IMR-90 (cell line): ENCODE measurements at regions not wholly inside any gene's neighbourhood (a gene's known extent, or its start where the extent isn't known, plus 50 kb on each side); places are given as distances from the start of the nearest gene placed in this dataset.

Source experiments
- BHLHE40 ChIP-seq: fragments of 150-350 bp; IDR thresholded peaks from 2 replicates; pipeline ENCODE4 v1.6.1; 2016; ENCODE audit warnings: mild to moderate bottlenecking, low read depth, low read length
- CEBPB ChIP-seq: IDR thresholded peaks from 2 replicates; pipeline ENCODE4 v1.6.1; 2012; ENCODE audit warnings: low read depth, low read length, improper control_type of control experiment
- MAFK ChIP-seq: IDR thresholded peaks from 2 replicates; pipeline ENCODE4 v1.6.1; 2012; ENCODE audit warnings: low read depth, low read length, improper control_type of control experiment
- POLR2A ChIP-seq: IDR thresholded peaks from 2 replicates; pipeline ENCODE4 v1.6.1; 2012; ENCODE audit warnings: mild to moderate bottlenecking, low read depth, low read length
- RCOR1 ChIP-seq: IDR thresholded peaks from 2 replicates; pipeline ENCODE4 v1.6.1; 2012; ENCODE audit warnings: mild to moderate bottlenecking, low read length, improper control_type of control experiment; ENCODE audit not compliant: insufficient replicate concordance
- RFX5 ChIP-seq: IDR thresholded peaks from 2 replicates; pipeline ENCODE4 v1.8.0; 2012; ENCODE audit warnings: low read depth, mild to moderate bottlenecking, low read length, moderate library complexity
- SMC3 ChIP-seq: fragments of 150-350 bp; IDR thresholded peaks from 2 replicates; pipeline ENCODE4 v1.6.1; 2016; ENCODE audit warnings: low read depth, mild to moderate bottlenecking, antibody characterized with exemption, low read length, moderate library complexity
- TF ChIP-seq, protein P1 (sequence below): conservative IDR thresholded peaks from 2 replicates; pipeline ENCODE4 v1.5.1; 2012; ENCODE audit warnings: mild to moderate bottlenecking, low read depth, low read length, improper control_type of control experiment
- TF ChIP-seq, protein P2 (sequence below): fragments of 150-350 bp; IDR thresholded peaks from 2 replicates; pipeline ENCODE4 v1.6.1; 2017; ENCODE audit warnings: mild to moderate bottlenecking, antibody characterized with exemption, low read length, low read depth

DNA sequence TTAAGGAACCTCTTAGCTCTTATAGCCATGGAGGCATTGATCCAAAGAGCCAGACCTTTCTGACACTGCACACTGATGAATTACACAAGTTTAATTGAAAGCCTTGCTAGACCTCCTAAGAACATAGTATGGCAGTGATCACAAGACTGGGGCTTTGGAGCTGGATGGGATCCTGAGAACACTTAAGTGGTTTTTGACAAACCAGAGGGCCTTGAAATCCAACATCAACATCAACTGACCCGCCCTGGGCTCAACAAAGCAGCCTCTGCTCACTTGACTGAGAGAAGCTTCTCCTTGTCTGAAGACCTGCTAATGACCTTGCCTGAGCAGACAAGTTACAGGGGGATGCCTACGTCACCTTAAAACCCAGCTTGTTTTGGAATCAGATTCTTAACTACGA lies 257.6 kb downstream of the KLF13 start:
- TF ChIP-seq POLR2A = no peak
- TF ChIP-seq, protein P1, sequence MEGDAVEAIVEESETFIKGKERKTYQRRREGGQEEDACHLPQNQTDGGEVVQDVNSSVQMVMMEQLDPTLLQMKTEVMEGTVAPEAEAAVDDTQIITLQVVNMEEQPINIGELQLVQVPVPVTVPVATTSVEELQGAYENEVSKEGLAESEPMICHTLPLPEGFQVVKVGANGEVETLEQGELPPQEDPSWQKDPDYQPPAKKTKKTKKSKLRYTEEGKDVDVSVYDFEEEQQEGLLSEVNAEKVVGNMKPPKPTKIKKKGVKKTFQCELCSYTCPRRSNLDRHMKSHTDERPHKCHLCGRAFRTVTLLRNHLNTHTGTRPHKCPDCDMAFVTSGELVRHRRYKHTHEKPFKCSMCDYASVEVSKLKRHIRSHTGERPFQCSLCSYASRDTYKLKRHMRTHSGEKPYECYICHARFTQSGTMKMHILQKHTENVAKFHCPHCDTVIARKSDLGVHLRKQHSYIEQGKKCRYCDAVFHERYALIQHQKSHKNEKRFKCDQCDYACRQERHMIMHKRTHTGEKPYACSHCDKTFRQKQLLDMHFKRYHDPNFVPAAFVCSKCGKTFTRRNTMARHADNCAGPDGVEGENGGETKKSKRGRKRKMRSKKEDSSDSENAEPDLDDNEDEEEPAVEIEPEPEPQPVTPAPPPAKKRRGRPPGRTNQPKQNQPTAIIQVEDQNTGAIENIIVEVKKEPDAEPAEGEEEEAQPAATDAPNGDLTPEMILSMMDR = no peak
- TF ChIP-seq, protein P2, sequence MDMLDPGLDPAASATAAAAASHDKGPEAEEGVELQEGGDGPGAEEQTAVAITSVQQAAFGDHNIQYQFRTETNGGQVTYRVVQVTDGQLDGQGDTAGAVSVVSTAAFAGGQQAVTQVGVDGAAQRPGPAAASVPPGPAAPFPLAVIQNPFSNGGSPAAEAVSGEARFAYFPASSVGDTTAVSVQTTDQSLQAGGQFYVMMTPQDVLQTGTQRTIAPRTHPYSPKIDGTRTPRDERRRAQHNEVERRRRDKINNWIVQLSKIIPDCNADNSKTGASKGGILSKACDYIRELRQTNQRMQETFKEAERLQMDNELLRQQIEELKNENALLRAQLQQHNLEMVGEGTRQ = no peak
- TF ChIP-seq BHLHE40 = no peak
- no peak for TF ChIP-seq RCOR1
- TF ChIP-seq RFX5 = no peak
- no peak for TF ChIP-seq CEBPB
- TF ChIP-seq SMC3 = no peak
- TF ChIP-seq MAFK = no peak
